HG02610 (cell line): ENCODE measurements at regions not wholly inside any gene's neighbourhood (a gene's known extent, or its start where the extent isn't known, plus 50 kb on each side); places are given as distances from the start of the nearest gene placed in this dataset.

ENCODE experiments used
- ATAC-seq: cut with Tn5 transposase; IDR thresholded peaks from one replicate; pipeline ENCODE4 v1.9.1; 2021; ENCODE audit warnings: mild to moderate bottlenecking, moderate library complexity; ENCODE audit not compliant: unreplicated experiment

DNA sequence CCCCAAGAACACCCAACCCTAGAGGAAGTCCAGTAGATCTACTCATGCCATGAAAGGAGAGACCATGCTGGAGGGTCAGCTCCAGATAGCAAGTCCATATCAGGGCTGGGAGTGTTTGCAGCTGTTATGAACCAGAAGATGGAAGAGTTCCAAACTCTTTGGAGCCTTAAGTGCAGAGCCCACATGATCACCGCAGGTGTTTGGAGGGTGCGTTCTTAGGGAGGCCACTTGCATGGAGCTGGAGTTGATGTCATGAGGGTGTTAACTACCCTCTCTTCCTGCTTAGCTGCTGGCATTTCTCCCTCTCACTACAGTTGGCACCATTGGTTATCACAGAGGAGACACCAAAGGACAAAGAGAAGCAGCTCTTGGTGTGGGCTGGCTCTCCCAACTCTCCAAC lies 616.9 kb downstream of the AJAP1 start:
- no peak for ATAC-seq

DNA sequence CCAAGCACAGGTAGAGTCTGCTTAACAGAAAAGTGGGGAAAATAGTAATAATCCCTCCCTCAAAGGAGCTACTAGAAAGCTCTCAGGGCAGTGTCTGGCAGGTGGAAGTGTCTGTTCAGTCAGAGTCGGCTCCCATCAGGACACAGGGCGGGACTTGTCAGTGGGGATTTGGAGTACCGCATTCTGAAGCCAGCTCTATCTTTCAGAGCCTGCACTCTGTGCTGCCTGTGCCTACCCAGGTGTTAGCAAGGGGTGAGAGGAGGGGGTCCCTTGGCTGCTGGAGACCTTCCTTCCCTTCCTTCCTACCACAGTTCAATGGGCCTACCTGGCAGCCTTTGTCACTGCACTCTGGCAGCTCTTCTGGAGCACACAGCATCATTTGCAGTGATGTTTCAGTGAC lies 615.5 kb downstream of the AJAP1 start:
- ATAC-seq, result no peak

- no peak for ATAC-seq
Measured at GRCh38 chr1:5267603-5268235, 613.3 kb downstream of the AJAP1 start.

DNA sequence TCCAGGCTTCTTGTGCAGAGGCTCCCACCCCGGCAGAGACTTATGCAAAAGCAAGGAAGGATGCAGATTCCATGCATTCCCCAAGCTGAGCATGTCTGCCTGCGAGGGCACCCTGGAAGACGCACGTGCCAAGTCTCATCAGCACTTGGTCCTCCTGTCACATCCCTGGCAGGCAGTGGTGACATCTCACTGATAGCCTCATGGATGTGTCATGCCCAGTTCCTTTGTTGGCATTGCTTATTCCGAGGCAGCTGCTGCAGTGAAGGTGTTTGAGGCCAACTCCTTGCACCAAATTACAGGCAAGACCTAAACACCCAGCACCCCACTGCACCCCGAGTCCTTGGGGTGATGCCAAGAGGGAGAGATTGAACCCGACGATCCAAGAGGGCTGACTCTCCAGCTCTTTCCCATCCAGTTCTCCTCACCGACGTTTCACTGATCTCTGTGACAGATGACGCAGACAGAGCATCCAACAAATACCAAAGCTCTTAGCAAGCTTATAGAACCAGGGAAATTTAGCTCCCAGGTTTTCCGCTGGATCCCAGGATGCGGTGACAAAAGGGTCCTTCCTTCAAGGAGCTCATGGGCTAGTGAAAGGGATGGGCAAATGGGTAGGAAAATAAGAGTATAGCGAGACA lies 611.1 kb downstream of the AJAP1 start:
- ATAC-seq, result no peak

DNA sequence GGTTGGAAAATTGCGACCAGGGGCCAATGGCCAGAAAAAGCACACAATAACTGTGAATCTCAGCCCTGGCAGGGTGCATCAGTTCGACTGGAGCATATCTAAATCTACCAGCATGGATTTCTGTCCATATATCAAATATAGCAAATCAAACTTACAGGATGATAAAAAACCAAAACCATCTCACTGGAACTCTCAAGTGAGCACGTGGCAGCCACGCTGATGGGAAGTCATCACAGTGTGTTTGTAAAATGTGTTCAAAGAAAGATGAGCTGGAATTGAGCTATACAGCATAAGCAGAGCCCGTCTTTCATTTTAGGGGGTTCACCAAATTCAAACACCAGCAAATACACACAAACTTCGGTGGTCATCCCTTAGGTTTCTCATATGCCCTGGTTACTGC lies 610.1 kb downstream of the AJAP1 start:
- no peak for ATAC-seq

DNA sequence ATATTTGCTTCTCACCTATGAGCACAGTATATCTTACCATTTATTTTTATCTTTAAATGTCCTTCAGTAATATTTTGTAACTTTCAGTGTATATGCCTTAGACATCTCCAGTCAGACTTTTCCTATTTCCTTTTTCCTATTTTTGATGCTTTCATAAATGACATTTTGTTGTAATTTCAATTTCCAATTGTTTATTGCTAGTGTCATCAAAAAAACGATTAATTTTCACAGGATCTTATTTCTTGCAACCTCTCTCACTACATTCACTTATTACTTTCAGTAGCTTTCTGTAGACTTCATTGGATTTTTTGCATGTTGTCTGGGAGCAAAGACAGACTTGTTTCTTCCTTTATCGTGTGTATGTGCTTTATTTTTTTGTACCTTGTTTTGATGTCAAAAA lies 602.4 kb downstream of the AJAP1 start:
- no peak for ATAC-seq

GRCh38 chr1:5254975-5255374 lies 600.6 kb downstream of the AJAP1 start:
- no peak for ATAC-seq

GRCh38 chr1:5254131-5254725 lies 599.8 kb downstream of the AJAP1 start:
- ATAC-seq, result no peak

DNA sequence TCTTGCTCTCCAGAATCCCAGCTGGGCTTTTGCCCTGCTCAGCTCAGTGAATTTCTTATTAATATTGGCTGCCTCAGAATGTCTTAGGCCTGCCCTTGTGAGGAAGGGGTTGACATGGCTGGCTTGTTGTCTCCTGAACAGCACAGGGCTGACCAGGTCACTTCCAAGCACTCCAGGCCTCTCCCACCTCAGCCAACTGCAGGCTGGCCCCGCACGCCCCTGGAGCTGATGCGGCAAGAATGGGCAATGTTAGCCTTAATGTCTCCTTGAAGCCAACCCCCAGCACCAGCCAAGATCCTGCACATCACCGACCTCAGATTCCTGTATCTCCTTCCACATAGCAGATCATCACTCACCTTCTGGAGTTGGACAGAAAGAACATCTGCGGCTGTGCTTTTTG lies 598.6 kb downstream of the AJAP1 start:
- ATAC-seq, result no peak

DNA sequence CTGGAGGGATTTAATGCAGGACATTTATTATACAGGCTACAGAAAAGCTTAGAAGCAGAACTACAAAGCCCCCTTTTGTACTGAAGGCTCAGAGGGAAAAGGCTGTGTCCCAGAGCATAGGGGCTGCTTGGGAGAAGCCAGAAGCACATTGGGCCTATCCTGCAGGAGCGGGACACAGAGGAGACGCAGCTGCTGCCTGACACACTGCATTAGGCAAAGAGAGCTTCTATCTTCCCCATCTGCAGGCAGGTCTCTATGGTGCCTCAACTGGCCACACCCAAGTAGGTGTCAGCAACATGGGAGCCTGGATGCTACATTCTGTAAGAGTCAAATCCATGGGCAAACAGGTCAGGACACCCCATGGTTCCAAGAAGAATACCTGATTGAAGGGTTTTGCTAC lies 595.9 kb downstream of the AJAP1 start:
- ATAC-seq, result no peak

DNA sequence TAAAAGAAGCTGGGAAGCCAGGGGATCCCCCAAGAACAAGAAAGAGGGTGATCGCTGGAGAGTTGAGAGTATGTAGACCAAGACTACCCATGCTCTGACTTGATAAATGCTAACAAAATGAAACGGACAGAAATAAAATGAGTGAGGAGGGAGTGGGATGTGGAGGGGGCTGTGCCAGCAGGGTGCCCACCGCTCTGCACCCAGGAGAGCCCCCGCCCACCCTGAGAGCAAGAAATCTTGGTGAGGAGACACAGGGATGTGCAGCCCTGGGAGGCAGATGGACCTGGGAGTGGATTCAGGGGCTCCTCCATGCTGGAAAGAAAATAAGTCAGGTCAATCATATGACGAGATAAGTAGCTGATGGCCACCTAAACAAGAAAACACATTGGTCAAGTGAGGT lies 590.9 kb downstream of the AJAP1 start:
- no peak for ATAC-seq

DNA sequence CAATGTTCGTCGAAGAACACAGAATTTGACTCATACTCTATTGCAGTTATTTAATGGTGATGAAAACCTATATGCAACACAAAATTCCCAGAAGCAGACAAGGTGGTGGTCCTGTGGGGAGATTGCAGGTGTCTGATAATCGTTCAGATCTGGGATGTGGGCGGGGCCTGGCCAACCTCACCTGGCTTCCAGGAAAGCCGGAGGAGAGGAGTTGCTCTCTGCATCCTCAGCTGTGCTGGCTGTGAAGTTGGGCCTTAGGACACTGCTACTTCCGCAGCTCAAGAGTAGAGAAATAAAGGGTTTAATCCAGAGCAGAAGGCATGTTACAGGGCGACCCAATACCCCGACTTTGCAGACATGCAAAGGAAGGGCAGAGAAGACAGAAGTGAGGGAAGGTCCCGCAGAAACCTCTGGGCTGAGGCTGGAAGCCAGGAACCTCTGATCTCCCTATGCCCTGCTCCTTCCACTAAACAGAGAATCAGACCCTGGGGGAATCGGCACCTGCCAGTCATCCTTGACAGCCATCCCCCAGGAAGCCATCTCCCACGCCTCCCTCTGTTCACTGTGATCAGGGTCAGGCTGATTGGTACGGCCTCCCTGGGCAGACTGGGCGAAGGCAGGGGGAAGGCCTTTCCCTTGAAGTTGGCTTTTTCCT lies 590.3 kb downstream of the AJAP1 start:
- no peak for ATAC-seq

GRCh38 chr1:5242850-5243249 lies 588.4 kb downstream of the AJAP1 start:
- ATAC-seq, result no peak

DNA sequence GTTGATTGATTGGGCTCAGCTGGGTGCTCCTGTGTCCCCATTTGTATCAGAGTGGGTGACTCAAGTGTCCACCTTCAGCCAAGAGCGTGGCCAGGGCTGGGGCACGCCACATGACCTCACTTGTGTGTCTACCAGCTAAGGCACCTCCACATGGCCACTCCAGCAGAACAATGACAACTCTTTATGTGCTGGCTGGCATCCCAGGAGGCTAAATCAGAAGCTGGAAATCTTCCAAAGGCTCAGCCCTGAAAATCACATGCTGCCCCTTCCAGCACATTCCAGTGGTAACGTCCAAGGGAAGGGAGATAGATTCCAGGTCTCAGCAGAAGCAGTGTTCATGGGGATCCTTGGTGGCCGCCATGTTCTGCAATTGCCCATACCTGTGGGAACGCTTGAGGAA lies 585.5 kb downstream of the AJAP1 start:
- ATAC-seq, result no peak

- no peak for ATAC-seq
Measured at GRCh38 chr1:5238351-5239130, 584.1 kb downstream of the AJAP1 start.

GRCh38 chr1:5235355-5235899 lies 581.0 kb downstream of the AJAP1 start:
- ATAC-seq, result no peak

GRCh38 chr1:5232537-5232936 lies 578.1 kb downstream of the AJAP1 start:
- ATAC-seq, result no peak

DNA sequence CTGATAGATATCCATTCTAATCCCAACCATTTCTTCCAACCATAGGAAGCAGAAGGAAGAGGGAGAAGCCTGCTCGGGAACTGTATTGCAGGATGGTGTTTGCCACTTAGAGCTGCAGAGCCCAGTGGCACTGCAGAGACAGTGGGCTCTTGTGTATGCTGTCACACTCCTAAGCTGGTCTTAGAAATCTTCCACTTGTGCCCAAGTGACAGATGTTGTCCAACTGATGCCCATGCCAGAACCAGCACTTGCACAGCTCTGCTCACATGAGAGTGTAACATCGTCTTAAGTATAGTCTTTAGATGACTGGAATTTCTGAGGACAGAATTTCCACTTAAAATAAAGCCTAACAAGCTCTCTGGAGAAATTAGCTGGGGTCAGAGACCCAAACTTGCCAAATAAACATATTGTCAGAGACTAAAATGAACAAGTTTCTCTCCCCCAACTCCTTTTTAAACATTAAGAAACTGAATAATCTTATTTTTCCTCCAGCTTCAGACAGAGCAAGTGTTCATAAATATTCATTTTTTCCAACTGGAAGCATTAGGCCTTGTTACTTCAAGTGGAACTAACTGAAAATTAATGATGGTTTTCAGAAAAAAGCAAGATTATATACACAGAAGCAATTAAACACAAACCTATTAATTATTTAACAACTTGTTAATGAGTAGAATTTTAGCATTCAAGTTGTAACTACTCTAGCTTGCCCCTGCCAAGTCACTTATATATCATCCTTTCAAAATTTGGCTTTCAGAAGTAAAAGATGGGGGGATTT lies 577.3 kb downstream of the AJAP1 start:
- ATAC-seq, result no peak

GRCh38 chr1:5227114-5227513 lies 572.7 kb downstream of the AJAP1 start:
- ATAC-seq, result no peak
